H9 (cell line): ENCODE measurements at regions not wholly inside any gene's neighbourhood (a gene's known extent, or its start where the extent isn't known, plus 50 kb on each side); places are given as distances from the start of the nearest gene placed in this dataset.

Experiments
- DNase-seq: peaks from one replicate; pipeline ENCODE4 v3.0.0-alpha.2; 2017
- H2AFZ ChIP-seq: one replicate; pipeline ENCODE4 v1.6.1; 2013; ENCODE audit warnings: mild to moderate bottlenecking, low read length, control low read depth, moderate library complexity
- H2AK5ac ChIP-seq: 2 replicates; pipeline ENCODE4 v1.6.1; 2013; ENCODE audit warnings: low read length, control low read depth, mixed read lengths; ENCODE audit not compliant: insufficient read length
- H2BK120ac ChIP-seq: one replicate; pipeline ENCODE4 v1.6.1; 2013; ENCODE audit warnings: low read depth, mild to moderate bottlenecking, low read length, control low read depth, inconsistent platforms; ENCODE audit not compliant: poor library complexity, severe bottlenecking
- H2BK12ac ChIP-seq: 2 replicates; pipeline ENCODE4 v1.6.1; 2013; ENCODE audit warnings: low read length, control low read depth, mixed read lengths, low read depth; ENCODE audit not compliant: insufficient read length
- H2BK15ac ChIP-seq: 2 replicates; pipeline ENCODE4 v1.6.1; 2013; ENCODE audit warnings: low read depth, low read length, control low read depth
- H2BK20ac ChIP-seq: one replicate; pipeline ENCODE4 v1.6.1; 2013; ENCODE audit warnings: low read depth, mild to moderate bottlenecking, low read length, control low read depth, inconsistent platforms; ENCODE audit not compliant: poor library complexity, severe bottlenecking
- H2BK5ac ChIP-seq: 2 replicates; pipeline ENCODE4 v1.6.1; 2013; ENCODE audit warnings: low read length, control low read depth, mixed read lengths; ENCODE audit not compliant: insufficient read length
- H3K14ac ChIP-seq: 2 replicates; pipeline ENCODE4 v1.6.1; 2013; ENCODE audit warnings: low read length, control low read depth; ENCODE audit not compliant: insufficient read depth
- H3K18ac ChIP-seq: 2 replicates; pipeline ENCODE4 v1.6.1; 2013; ENCODE audit warnings: low read depth, mild to moderate bottlenecking, mixed read lengths, low read length, control low read depth; ENCODE audit not compliant: insufficient read length
- H3K23ac ChIP-seq: 2 replicates; pipeline ENCODE4 v1.6.1; 2013; ENCODE audit warnings: low read length, control low read depth, mixed read lengths, low read depth; ENCODE audit not compliant: insufficient read length
- H3K23me2 ChIP-seq: 2 replicates; pipeline ENCODE4 v1.6.1; 2013; ENCODE audit warnings: low read depth, mild to moderate bottlenecking, mixed read lengths, low read length, control low read depth; ENCODE audit not compliant: insufficient read length, poor library complexity, severe bottlenecking
- H3K27ac ChIP-seq: 2 replicates; pipeline ENCODE4 v1.5.1; 2013; ENCODE audit warnings: low read length, control low read depth, mixed read lengths, low read depth; ENCODE audit not compliant: insufficient read length
- H3K27me3 ChIP-seq: 2 replicates; pipeline ENCODE4 v1.6.1; 2013; ENCODE audit warnings: low read length, control low read depth, inconsistent platforms; ENCODE audit not compliant: insufficient read depth
- H3K4ac ChIP-seq: 2 replicates; pipeline ENCODE4 v1.6.1; 2013; ENCODE audit warnings: low read depth, mild to moderate bottlenecking, control low read depth, inconsistent platforms, low read length, moderate library complexity
- H3K4me1 ChIP-seq: 2 replicates; pipeline ENCODE4 v1.6.1; 2013; ENCODE audit warnings: low read length, control low read depth, inconsistent platforms; ENCODE audit not compliant: insufficient read depth
- H3K4me2 ChIP-seq: 2 replicates; pipeline ENCODE4 v1.6.1; 2013; ENCODE audit warnings: low read length, control low read depth, mixed read lengths; ENCODE audit not compliant: insufficient read length, insufficient read depth
- H3K56ac ChIP-seq: 2 replicates; pipeline ENCODE4 v1.6.1; 2013; ENCODE audit warnings: low read depth, mild to moderate bottlenecking, mixed read lengths, low read length, control low read depth; ENCODE audit not compliant: insufficient read length
- H3K79me1 ChIP-seq: 2 replicates; pipeline ENCODE4 v1.6.1; 2013; ENCODE audit warnings: low read depth, mild to moderate bottlenecking, moderate library complexity, low read length, control low read depth, inconsistent platforms; ENCODE audit not compliant: insufficient read depth, poor library complexity, severe bottlenecking
- H3K79me2 ChIP-seq: 2 replicates; pipeline ENCODE4 v1.6.1; 2013; ENCODE audit warnings: low read length, control low read depth, inconsistent platforms; ENCODE audit not compliant: insufficient read depth
- H3K9ac ChIP-seq: 2 replicates; pipeline ENCODE4 v1.6.1; 2013; ENCODE audit warnings: low read length, control low read depth, mixed read lengths; ENCODE audit not compliant: insufficient read length; ENCODE audit errors: extremely low read depth
- H3K9me3 ChIP-seq: one replicate; pipeline ENCODE4 v1.6.1; 2013; ENCODE audit warnings: low read depth, low read length, inconsistent platforms; ENCODE audit not compliant: control insufficient read depth
- H3T11ph ChIP-seq: one replicate; pipeline ENCODE4 v1.6.1; 2013; ENCODE audit warnings: mild to moderate bottlenecking, low read length, control low read depth, inconsistent platforms
- H4K20me1 ChIP-seq: one replicate; pipeline ENCODE4 v1.6.1; 2013; ENCODE audit not compliant: control insufficient read depth, insufficient read length, insufficient read depth
- H4K5ac ChIP-seq: 2 replicates; pipeline ENCODE4 v1.6.1; 2013; ENCODE audit warnings: low read depth, mild to moderate bottlenecking, mixed read lengths, low read length, control low read depth; ENCODE audit not compliant: insufficient read length
- H4K8ac ChIP-seq: replicated peaks from 2 replicates; pipeline ENCODE4 v1.6.1; 2013; ENCODE audit warnings: low read length, control low read depth, mixed read lengths, low read depth; ENCODE audit not compliant: insufficient read length
- H4K91ac ChIP-seq: 2 replicates; pipeline ENCODE4 v1.6.1; 2013; ENCODE audit warnings: low read depth, mild to moderate bottlenecking, moderate library complexity, mixed read lengths, low read length, control low read depth; ENCODE audit not compliant: insufficient read length
- H3K27ac Mint-ChIP-seq, 3 experiments: 2 replicates in 2 of 3; 3 replicates in 1 of 3; pipeline ENCODE4 v1.8.0; 2020 to 2021; ENCODE audit warnings: mixed read lengths in 3 of 3, mild to moderate bottlenecking in 1 of 3, moderate library complexity in 1 of 3
- H3K27me3 Mint-ChIP-seq: 2 replicates; pipeline ENCODE4 v1.8.0; 2021; ENCODE audit warnings: low read depth, mild to moderate bottlenecking, moderate library complexity, mixed read lengths
- H3K36me3 Mint-ChIP-seq, 3 experiments: 2 replicates in 2 of 3; 3 replicates in 1 of 3; pipeline ENCODE4 v1.8.0; 2020 to 2021; ENCODE audit warnings: low read depth in 3 of 3, mixed read lengths in 3 of 3; ENCODE audit not compliant: insufficient read depth in 1 of 3
- H3K4me1 Mint-ChIP-seq, 2 experiments: 2 replicates each; pipeline ENCODE4 v1.8.0; 2020; ENCODE audit warnings: mixed read lengths in 2 of 2
- H3K4me3 Mint-ChIP-seq, 2 experiments: 2 replicates in 1 of 2; 3 replicates in 1 of 2; pipeline ENCODE4 v1.8.0; 2020 to 2021; ENCODE audit warnings: mild to moderate bottlenecking in 2 of 2, mixed read lengths in 2 of 2, moderate library complexity in 1 of 2
- H3K9me3 Mint-ChIP-seq, 2 experiments: 2 replicates in 1 of 2; 3 replicates in 1 of 2; pipeline ENCODE4 v1.8.0; 2020; ENCODE audit warnings: mild to moderate bottlenecking in 2 of 2, mixed read lengths in 2 of 2, moderate library complexity in 1 of 2
- CTCF ChIP-seq: fragments of 200-600 bp; sonication (generic); conservative IDR thresholded peaks from 3 replicates; pipeline ENCODE4 v1.8.0; 2021; ENCODE audit warnings: antibody characterized with exemption, mild to moderate bottlenecking
- WGBS: extraction: QIAGEN DNeasy Blood & Tissue Kit; methylation state at CpG from one replicate; pipeline ENCODE4 v1.1.7; 2013; ENCODE audit warnings: missing lambda C conversion rate, low lambda C conversion rate, mixed read lengths; ENCODE audit not compliant: insufficient read length; ENCODE audit errors: extremely low coverage; 5-methylcytosine and 5-hydroxymethylcytosine counted together

GRCh38 chr13:74274916-74275315, 140.7 kb upstream of the KLF12 start:
- no peaks in the 10 kb centered on the region for H3K27me3 Mint-ChIP-seq
- H2AFZ ChIP-seq: no peak overlapping the region
- no peaks in the 10 kb centered on the region for H3K4me1 ChIP-seq

More at GRCh38 chr13:74274916-74275315, 140.7 kb upstream of the KLF12 start:
- Histone ChIP-seq H2BK5ac (no peak overlapping the region), H3K79me2 (no peaks in the 10 kb centered on the region), H4K91ac (no peak overlapping the region), H3K27ac (no peak overlapping the region), H3T11ph (no peak overlapping the region), H2AK5ac (no peak overlapping the region), H3K4me2 (no peak overlapping the region), H4K20me1 (no peaks in the 10 kb centered on the region), H4K5ac (no peak overlapping the region), H3K4ac (no peak overlapping the region), H2BK120ac (no peak overlapping the region), H3K56ac (no peak overlapping the region), H3K14ac (no peak overlapping the region), H2BK12ac (no peak overlapping the region), H2BK20ac (no peak overlapping the region), H3K23ac (no peak overlapping the region), H3K79me1 (no peaks in the 10 kb centered on the region), H2BK15ac (no peak overlapping the region), H3K9ac (no peak overlapping the region), H3K23me2 (no peaks in the 10 kb centered on the region), H3K9me3 (no peaks in the 10 kb centered on the region), H3K27me3 (no peaks in the 10 kb centered on the region), H3K18ac (no peak overlapping the region), H4K8ac (no peak overlapping the region)
- no peak for DNase-seq
- H3K36me3 Mint-ChIP-seq: peaks cover 0 to 3% (median 2%) of the 10 kb centered on the region in 3 experiments; a peak in 2 of 7 replicates
- no peak for TF ChIP-seq CTCF
- peaks cover 4 to 5% of the 10 kb centered on the region in 2 experiments; a peak in 3 of 5 replicates for H3K9me3 Mint-ChIP-seq
- no peaks in the 10 kb centered on the region for H3K4me1 Mint-ChIP-seq
- no peak overlapping the region for H3K27ac Mint-ChIP-seq
- WGBS: no CpG with 5 or more reads among the region's 2 CpGs
- H3K4me3 Mint-ChIP-seq: no peak overlapping the region
